SK-N-SH treated with all-trans-retinoic acid at 6 μM for 48 hours (cell line): ENCODE measurements at regions not wholly inside any gene's neighbourhood (a gene's known extent, or its start where the extent isn't known, plus 50 kb on each side); places are given as distances from the start of the nearest gene placed in this dataset.

Experiments
- ATAC-seq: fragments of 200-7000 bp; cut with Tn5 transposase; 3 replicates; pipeline ENCODE4 v1.9.1; 2020; ENCODE audit warnings: mild to moderate bottlenecking, moderate library complexity
- ARNTL ChIP-seq: fragments of 450-650 bp; formaldehyde crosslinking; IDR thresholded peaks from 2 replicates; pipeline ENCODE4 v1.5.0; 2020; ENCODE audit warnings: low read depth, mild to moderate bottlenecking, moderate library complexity, borderline replicate concordance
- BACH2 ChIP-seq: fragments of 250-450 bp; sonication (Bioruptor Pico); IDR thresholded peaks from 2 replicates; pipeline ENCODE4 v1.9.0; 2021; ENCODE audit warnings: mild to moderate bottlenecking, borderline replicate concordance
- CREB5 ChIP-seq: fragments of 250-450 bp; sonication (Bioruptor Pico); IDR thresholded peaks from 2 replicates; pipeline ENCODE4 v1.5.1; 2020; ENCODE audit warnings: low read depth, mild to moderate bottlenecking, moderate library complexity
- CSDC2 ChIP-seq: fragments of 250-450 bp; sonication (Bioruptor Pico); IDR thresholded peaks from 2 replicates; pipeline ENCODE4 v1.5.0; 2020; ENCODE audit warnings: mild to moderate bottlenecking, moderate library complexity
- CSRNP3 ChIP-seq: fragments of 250-450 bp; sonication (Bioruptor Pico); IDR thresholded peaks from 2 replicates; pipeline ENCODE4 v1.5.1; 2021; ENCODE audit warnings: mild to moderate bottlenecking, moderate library complexity
- ESRRG ChIP-seq: fragments of 250-450 bp; sonication (Bioruptor Pico); IDR thresholded peaks from 2 replicates; pipeline ENCODE4 v1.6.1; 2021; ENCODE audit warnings: mild to moderate bottlenecking
- GLIS3 ChIP-seq: fragments of 250-450 bp; sonication (Bioruptor Pico); IDR thresholded peaks from 2 replicates; pipeline ENCODE4 v1.5.0; 2020; ENCODE audit warnings: mild to moderate bottlenecking, moderate library complexity
- ISL1 ChIP-seq: fragments of 250-450 bp; sonication (Bioruptor Pico); IDR thresholded peaks from 2 replicates; pipeline ENCODE4 v2.1.2; 2022; ENCODE audit warnings: mild to moderate bottlenecking, moderate library complexity
- OSR1 ChIP-seq: fragments of 250-450 bp; sonication (Bioruptor Pico); IDR thresholded peaks from 2 replicates; pipeline ENCODE4 v1.8.0; 2022; ENCODE audit warnings: moderate library complexity, mild to moderate bottlenecking, inconsistent platforms
- PATZ1 ChIP-seq: fragments of 250-450 bp; sonication (Bioruptor Pico); IDR thresholded peaks from 2 replicates; pipeline ENCODE4 v1.8.0; 2020; ENCODE audit warnings: mild to moderate bottlenecking, moderate library complexity, borderline replicate concordance
- POU6F1 ChIP-seq: fragments of 250-450 bp; sonication (Bioruptor Pico); IDR thresholded peaks from 2 replicates; pipeline ENCODE4 v1.8.0; 2021; ENCODE audit warnings: low read depth, mild to moderate bottlenecking, moderate library complexity, borderline replicate concordance
- PPARA ChIP-seq: fragments of 250-450 bp; sonication (Bioruptor Pico); IDR thresholded peaks from 2 replicates; pipeline ENCODE4 v1.5.0; 2020; ENCODE audit warnings: mild to moderate bottlenecking, borderline replicate concordance
- RARB ChIP-seq: fragments of 250-450 bp; sonication (Bioruptor Pico); IDR thresholded peaks from 2 replicates; pipeline ENCODE4 v1.8.0; 2021; ENCODE audit warnings: mild to moderate bottlenecking, moderate library complexity
- SNAI2 ChIP-seq: fragments of 250-450 bp; sonication (Bioruptor Pico); IDR thresholded peaks from 2 replicates; pipeline ENCODE4 v1.5.0; 2020; ENCODE audit warnings: mild to moderate bottlenecking, moderate library complexity
- TCF4 ChIP-seq: fragments of 250-450 bp; sonication (Bioruptor Pico); IDR thresholded peaks from 2 replicates; pipeline ENCODE4 v1.8.0; 2021; ENCODE audit warnings: mild to moderate bottlenecking, moderate library complexity, borderline replicate concordance
- TOX ChIP-seq: fragments of 250-450 bp; sonication (Bioruptor Pico); IDR thresholded peaks from 2 replicates; pipeline ENCODE4 v1.8.0; 2021; ENCODE audit warnings: mild to moderate bottlenecking, moderate library complexity, borderline replicate concordance
- TSHZ2 ChIP-seq: fragments of 250-450 bp; sonication (Bioruptor Pico); IDR thresholded peaks from 2 replicates; pipeline ENCODE4 v1.5.0; 2020; ENCODE audit warnings: mild to moderate bottlenecking, moderate library complexity
- ZC3H10 ChIP-seq: fragments of 250-450 bp; sonication (Bioruptor Pico); IDR thresholded peaks from 2 replicates; pipeline ENCODE4 v1.5.1; 2021; ENCODE audit warnings: mild to moderate bottlenecking, moderate library complexity
- ZFP3 ChIP-seq: fragments of 250-450 bp; sonication (Bioruptor Pico); IDR thresholded peaks from 2 replicates; pipeline ENCODE4 v1.5.0; 2020; ENCODE audit warnings: mild to moderate bottlenecking, moderate library complexity
- ZFP30 ChIP-seq: fragments of 450-650 bp; formaldehyde crosslinking; IDR thresholded peaks from 2 replicates; pipeline ENCODE4 v1.5.0; 2022; ENCODE audit warnings: mild to moderate bottlenecking, moderate library complexity
- ZNF565 ChIP-seq: fragments of 450-650 bp; formaldehyde crosslinking; conservative IDR thresholded peaks from 2 replicates; pipeline ENCODE4 v1.5.0; 2020; ENCODE audit warnings: low read depth, mild to moderate bottlenecking, moderate library complexity
- ZNF70 ChIP-seq: fragments of 450-650 bp; formaldehyde crosslinking; IDR thresholded peaks from 2 replicates; pipeline ENCODE4 v1.5.0; 2020; ENCODE audit warnings: mild to moderate bottlenecking, moderate library complexity
- ZNF8 ChIP-seq: fragments of 450-650 bp; formaldehyde crosslinking; IDR thresholded peaks from 2 replicates; pipeline ENCODE4 v1.5.0; 2020; ENCODE audit warnings: mild to moderate bottlenecking, moderate library complexity

GRCh38 chr1:233435622-233436021 lies 108.1 kb downstream of the MAP3K21 start:
- ATAC-seq, result no peak
- TF ChIP-seq ISL1 (CRISPR knock-in tag), result peak; percentile 55
- no peak for TF ChIP-seq PPARA

- no peak for ATAC-seq
- TF ChIP-seq TCF4 (CRISPR knock-in tag) (no peak), ARNTL (CRISPR knock-in tag) (no peak), CSDC2 (CRISPR knock-in tag) (no peak), RARB (CRISPR knock-in tag) (no peak), CSRNP3 (no peak), ZFP3 (CRISPR knock-in tag) (no peak), ZFP30 (CRISPR knock-in tag) (no peak), GLIS3 (CRISPR knock-in tag) (no peak), PATZ1 (CRISPR knock-in tag) (no peak), SNAI2 (no peak), TSHZ2 (no peak), ZNF565 (CRISPR knock-in tag) (no peak), TOX (no peak), OSR1 (CRISPR knock-in tag) (no peak)
- TF ChIP-seq, all 23 proteins: peak for 0
Measured at GRCh38 chr1:233439721-233440120, 112.2 kb downstream of the MAP3K21 start.

- ATAC-seq, result peak; percentile 81
- no peak for TF ChIP-seq ISL1 (CRISPR knock-in tag)
- no peak for TF ChIP-seq ZC3H10 (CRISPR knock-in tag)
- TF ChIP-seq PATZ1 (CRISPR knock-in tag), result no peak
- TF ChIP-seq PPARA, result no peak
Measured at GRCh38 chr1:233440951-233441401, 113.5 kb downstream of the MAP3K21 start.

GRCh38 chr1:233442026-233442780 lies 114.7 kb downstream of the MAP3K21 start:
- no peak for ATAC-seq
- TF ChIP-seq ZNF8 (CRISPR knock-in tag) (no peak), RARB (CRISPR knock-in tag) (no peak), BACH2 (CRISPR knock-in tag) (no peak), ZFP3 (CRISPR knock-in tag) (no peak), TCF4 (CRISPR knock-in tag) (no peak), ZNF70 (CRISPR knock-in tag) (no peak), GLIS3 (CRISPR knock-in tag) (no peak), ZNF565 (CRISPR knock-in tag) (no peak), CSDC2 (CRISPR knock-in tag) (no peak), ESRRG (CRISPR knock-in tag) (no peak), ISL1 (CRISPR knock-in tag) (no peak), PATZ1 (CRISPR knock-in tag) (no peak), OSR1 (CRISPR knock-in tag) (no peak), SNAI2 (no peak), CREB5 (CRISPR knock-in tag) (no peak), PPARA (no peak), POU6F1 (no peak)
